IMR-90 (cell line): ENCODE measurements at regions not wholly inside any gene's neighbourhood (a gene's known extent, or its start where the extent isn't known, plus 50 kb on each side); places are given as distances from the start of the nearest gene placed in this dataset.

ENCODE experiments used
- ATAC-seq: fragments of 200-7000 bp; cut with Tn5 transposase; 2 replicates; pipeline ENCODE4 v1.9.1; 2020; ENCODE audit warnings: low read depth, mild to moderate bottlenecking, moderate library complexity
- BruUV-seq: library from RNA; stranded (reverse); fragments of 400-500 nt; replicated peaks from 2 replicates; lab custom pipeline; 2021; lab: Mats Ljungman, UMichigan
- CTCF ChIA-PET: fragments of 300-600 bp; formaldehyde crosslinking; extraction: SDS; loops from one replicate; lab custom pipeline; 2021; ENCODE audit warnings: antibody characterized with exemption; lab: Yijun Ruan, JAX
- POLR2A ChIA-PET: fragments of 300-600 bp; sonication (Branson Sonifier 250); formaldehyde crosslinking; loops from one replicate; lab custom pipeline; 2022; ENCODE audit warnings: antibody characterized with exemption; ENCODE audit not compliant: unreplicated experiment; lab: Charles Lee
- DNase-seq: peaks from one replicate; pipeline ENCODE4 v3.0.0; 2013
- H2AFZ ChIP-seq: replicated peaks from 2 replicates; pipeline ENCODE3; 2013; ENCODE audit warnings: low read length, mild to moderate bottlenecking; ENCODE audit not compliant: poor library complexity
- H2AK5ac ChIP-seq: 2 replicates; pipeline ENCODE4 v1.6.1; 2013; ENCODE audit warnings: low read depth, low read length, inconsistent platforms
- H2AK9ac ChIP-seq: replicated peaks from 2 replicates; pipeline ENCODE3; 2013; ENCODE audit warnings: mild to moderate bottlenecking, low read depth, low read length, moderate library complexity; ENCODE audit not compliant: poor library complexity
- H2BK120ac ChIP-seq: 2 replicates; pipeline ENCODE4 v1.6.1; 2013; ENCODE audit warnings: low read depth, low read length, inconsistent platforms
- H2BK15ac ChIP-seq: 3 replicates; pipeline ENCODE4 v1.6.1; 2013; ENCODE audit warnings: low read depth, low read length, inconsistent platforms
- H2BK20ac ChIP-seq: 2 replicates; pipeline ENCODE4 v1.6.1; 2013; ENCODE audit warnings: low read depth, mild to moderate bottlenecking, inconsistent platforms, low read length, moderate library complexity
- H2BK5ac ChIP-seq: 2 replicates; pipeline ENCODE4 v1.6.1; 2013; ENCODE audit warnings: mild to moderate bottlenecking, low read depth, low read length, inconsistent platforms; ENCODE audit not compliant: poor library complexity, severe bottlenecking
- H3K14ac ChIP-seq: replicated peaks from 2 replicates; pipeline ENCODE4 v1.6.1; 2013; ENCODE audit warnings: low read depth, low read length, inconsistent platforms
- H3K18ac ChIP-seq: 2 replicates; pipeline ENCODE4 v1.6.1; 2013; ENCODE audit warnings: low read depth, low read length, control low read depth
- H3K23ac ChIP-seq: 2 replicates; pipeline ENCODE4 v1.6.1; 2013; ENCODE audit warnings: low read depth, low read length, inconsistent platforms
- H3K27ac ChIP-seq: 2 replicates; pipeline ENCODE4 v1.5.1; 2013; ENCODE audit warnings: mild to moderate bottlenecking, control low read depth, low read length; ENCODE audit not compliant: insufficient read depth
- H3K27me3 ChIP-seq: 2 replicates; pipeline ENCODE4 v1.6.1; 2013; ENCODE audit warnings: low read length; ENCODE audit not compliant: control insufficient read depth, insufficient read depth
- H3K36me3 ChIP-seq: 2 replicates; pipeline ENCODE4 v1.6.1; 2013; ENCODE audit warnings: low read length, mixed read lengths; ENCODE audit not compliant: control insufficient read depth, insufficient read depth
- H3K4ac ChIP-seq: 2 replicates; pipeline ENCODE4 v1.6.1; 2013; ENCODE audit warnings: low read depth, low read length, inconsistent platforms
- H3K4me1 ChIP-seq: 2 replicates; pipeline ENCODE4 v1.6.1; 2013; ENCODE audit warnings: low read length, mixed read lengths; ENCODE audit not compliant: control insufficient read depth, insufficient read depth
- H3K4me2 ChIP-seq: 2 replicates; pipeline ENCODE4 v1.6.1; 2013; ENCODE audit warnings: low read depth, mild to moderate bottlenecking, control low read depth, low read length, moderate library complexity
- H3K4me3 ChIP-seq: 2 replicates; pipeline ENCODE4 v1.5.1; 2013; ENCODE audit warnings: low read depth, mild to moderate bottlenecking, control low read depth, low read length, moderate library complexity; ENCODE audit not compliant: insufficient read depth
- H3K56ac ChIP-seq: 2 replicates; pipeline ENCODE4 v1.6.1; 2013; ENCODE audit warnings: low read length, inconsistent platforms; ENCODE audit not compliant: insufficient read depth; ENCODE audit errors: extremely low read depth
- H3K79me1 ChIP-seq, 2 experiments: 2 replicates each; pipeline ENCODE4 v1.6.1; 2013; ENCODE audit warnings: low read length in 2 of 2, inconsistent platforms in 1 of 2, low read depth in 1 of 2
- H3K9ac ChIP-seq: 2 replicates; pipeline ENCODE4 v1.6.1; 2013; ENCODE audit warnings: low read depth, low read length, control low read depth
- H3K9me1 ChIP-seq: 2 replicates; pipeline ENCODE4 v1.6.1; 2013; ENCODE audit warnings: low read length, inconsistent platforms; ENCODE audit not compliant: insufficient read depth
- H3K9me3 ChIP-seq: 2 replicates; pipeline ENCODE4 v1.6.1; 2013; ENCODE audit warnings: low read length; ENCODE audit not compliant: control insufficient read depth, insufficient read depth
- H4K20me1 ChIP-seq: 2 replicates; pipeline ENCODE4 v1.6.1; 2013; ENCODE audit warnings: low read length, inconsistent platforms; ENCODE audit not compliant: insufficient read depth
- H4K5ac ChIP-seq: 2 replicates; pipeline ENCODE4 v1.6.1; 2013; ENCODE audit warnings: mild to moderate bottlenecking, low read depth, low read length, control low read depth
- H4K8ac ChIP-seq, 2 experiments: 2 replicates each; pipeline ENCODE4 v1.6.1; 2013; ENCODE audit warnings: low read depth in 2 of 2, low read length in 2 of 2, control low read depth in 1 of 2, inconsistent platforms in 1 of 2
- H4K91ac ChIP-seq: 2 replicates; pipeline ENCODE4 v1.6.1; 2013; ENCODE audit warnings: low read depth, low read length, inconsistent platforms; ENCODE audit not compliant: insufficient read depth
- MAFK ChIP-seq: IDR thresholded peaks from 2 replicates; pipeline ENCODE4 v1.6.1; 2012; ENCODE audit warnings: low read depth, low read length, improper control_type of control experiment
- NFE2L2 ChIP-seq: fragments of 150-350 bp; IDR thresholded peaks from 2 replicates; pipeline ENCODE4 v1.6.1; 2016; ENCODE audit warnings: low read depth, mild to moderate bottlenecking, low read length
- WGBS, 2 experiments: methylation state at CpG; one replicate each; pipeline versions ENCODE4 v1.1.5 to v1.1.7; 2013; ENCODE audit warnings: missing lambda C conversion rate in 2 of 2; ENCODE audit not compliant: insufficient read length in 1 of 2; ENCODE audit errors: extremely low coverage in 2 of 2; 5-methylcytosine and 5-hydroxymethylcytosine counted together
- dilution Hi-C: fragments of 300-500 bp; cut with HindIII; formaldehyde crosslinking; loops from one replicate; pipeline ENCODE4 v1.14.3; 2018; ENCODE audit warnings: low sequenced_read_pairs; ENCODE audit not compliant: unreplicated experiment
- in situ Hi-C: fragments of 300-500 bp; cut with MboI; formaldehyde crosslinking; loops from 3 replicates; pipeline ENCODE4 v1.14.3; 2019; ENCODE audit warnings: low sequenced_read_pairs, inconsistent platforms, mixed read lengths
- intact Hi-C: fragments of 100-400 bp; cut with micrococcal nuclease; formaldehyde crosslinking; loops from 2 replicates; pipeline ENCODE4 v1.10.0; 2022

DNA sequence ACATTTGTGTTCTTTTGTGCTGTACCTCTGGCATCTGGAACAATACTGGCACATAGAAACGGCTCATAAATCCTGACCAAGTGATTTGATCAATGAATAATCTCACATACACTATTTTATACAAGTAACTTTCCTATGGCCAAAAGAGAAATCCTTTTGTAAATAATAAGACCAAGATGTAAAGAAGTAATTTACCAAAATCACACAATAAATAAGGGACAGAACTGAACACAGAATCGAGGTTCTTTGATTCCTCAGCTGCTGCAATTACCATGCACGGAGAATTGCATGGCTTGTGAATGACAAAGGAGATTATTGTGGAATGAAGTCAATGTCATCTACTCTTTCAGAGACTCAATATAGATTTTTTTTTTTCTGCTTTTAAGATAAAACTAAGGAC lies 576.8 kb upstream of the SMIM31 start:
- Histone ChIP-seq H3K36me3 (no peaks in the 10 kb centered on the region), H2BK5ac (no peak overlapping the region), H3K14ac (no peak overlapping the region), H2BK20ac (no peak overlapping the region), H3K27me3 (no peaks in the 10 kb centered on the region), H3K9ac (no peak overlapping the region), H4K91ac (no peak overlapping the region), H3K4ac (no peak overlapping the region), H4K20me1 (no peaks in the 10 kb centered on the region), H3K4me1 (no peaks in the 10 kb centered on the region), H3K18ac (no peak overlapping the region), H2AK5ac (no peak overlapping the region), H3K9me3 (peaks cover 2% of the 10 kb centered on the region; the same call in 1 of the 2 replicates), H4K8ac (no peak overlapping the region), H2AFZ (no peak overlapping the region), H3K27ac (no peak overlapping the region), H4K5ac (no peak overlapping the region), H3K4me3 (no peak overlapping the region), H2BK120ac (no peak overlapping the region), H2AK9ac (no peak overlapping the region), H3K56ac (no peak overlapping the region), H3K79me1 (no peaks in the 10 kb centered on the region), H2BK15ac (no peak overlapping the region), H3K9me1 (no peaks in the 10 kb centered on the region), H3K23ac (no peak overlapping the region), H3K4me2 (no peak overlapping the region)
- POLR2A ChIA-PET, result no interaction called here
- no peak for ATAC-seq
- no peak for TF ChIP-seq MAFK
- no peak for TF ChIP-seq NFE2L2
- dilution Hi-C loops (no loop called here), intact Hi-C loops (no loop called here), in situ Hi-C loops (no loop called here)
- CTCF ChIA-PET, result no interaction called here
- BruUV-seq, result no TSS peak
- no peak for DNase-seq
- WGBS, 2 experiments, result no CpG with 5 or more reads among the region's 3 CpGs
